K562 (cell line): ENCODE measurements at regions not wholly inside any gene's neighbourhood (a gene's known extent, or its start where the extent isn't known, plus 50 kb on each side); places are given as distances from the start of the nearest gene placed in this dataset.

Experiments used
- AFF4 ChIP-seq: sonication (generic); formaldehyde crosslinking; IDR thresholded peaks from 2 replicates; pipeline ENCODE4 v1.8.0; 2023; ENCODE audit warnings: mild to moderate bottlenecking, missing genetic modification reagents
- CEBPB ChIP-seq: fragments of 450-650 bp; IDR thresholded peaks from 2 replicates; pipeline ENCODE4 v1.6.1; 2016; ENCODE audit warnings: missing genetic modification characterization, missing compliant biosample characterization
- CEBPG ChIP-seq, 3 experiments: fragments of 200-800 bp in 1 of 3; sonication (Bioruptor generic) in 1 of 3; sonication (generic) in 1 of 3; formaldehyde crosslinking in 1 of 3; IDR thresholded peaks in 2 of 3; conservative IDR thresholded peaks in 1 of 3; 2 replicates each; pipeline versions ENCODE4 v1.6.1 to v1.8.0; 2016 to 2022; ENCODE audit warnings: missing compliant biosample characterization in 2 of 3, missing genetic modification characterization in 2 of 3, mild to moderate bottlenecking in 1 of 3, missing genetic modification reagents in 1 of 3
- FOS ChIP-seq: IDR thresholded peaks from 3 replicates; pipeline ENCODE4 v1.6.1; 2011; ENCODE audit not compliant: insufficient read length; ENCODE audit errors: extremely low read depth
- HSF4 ChIP-seq: fragments of 250-450 bp; sonication (Bioruptor Pico); IDR thresholded peaks from 2 replicates; pipeline ENCODE4 v2.1.2; 2022; ENCODE audit warnings: mild to moderate bottlenecking, moderate library complexity, borderline replicate concordance
- MGA ChIP-seq: fragments of 450-650 bp; IDR thresholded peaks from 2 replicates; pipeline ENCODE4 v1.6.1; 2016; ENCODE audit warnings: mild to moderate bottlenecking, moderate library complexity
- NCOA1 ChIP-seq: fragments of 450-650 bp; IDR thresholded peaks from 2 replicates; pipeline ENCODE4 v1.6.1; 2016; ENCODE audit warnings: low read depth
- SREBF2 ChIP-seq: sonication (generic); formaldehyde crosslinking; IDR thresholded peaks from 2 replicates; pipeline ENCODE4 v1.4.0; 2020; ENCODE audit warnings: mild to moderate bottlenecking, missing genetic modification reagents
- ZKSCAN8 ChIP-seq: fragments of 200-800 bp; sonication (Bioruptor generic); IDR thresholded peaks from 2 replicates; pipeline ENCODE4 v1.6.1; 2016; ENCODE audit warnings: missing genetic modification characterization, missing compliant biosample characterization
- ZNF184 ChIP-seq: sonication (generic); formaldehyde crosslinking; IDR thresholded peaks from 2 replicates; pipeline ENCODE4 v1.5.0; 2020; ENCODE audit warnings: missing genetic modification reagents

- no peak for TF ChIP-seq MGA
- no peak for TF ChIP-seq SREBF2 (CRISPR knock-in tag)
- TF ChIP-seq HSF4 = no peak
- TF ChIP-seq CEBPB (tag) = peak; percentile 45
- no peak for TF ChIP-seq CEBPG (CRISPR knock-in tag; IDR thresholded peaks at IDR 0.05)
- TF ChIP-seq CEBPG (tag; conservative IDR thresholded peaks at IDR 0.05 in 1 of 2, IDR thresholded peaks at IDR 0.05 in 1 of 2) = 0 out of 4 replicates have a peak, but pooled peaks of 1 of the 2 experiments have one; percentile 34
- TF ChIP-seq ZNF184 = no peak
- no peak for TF ChIP-seq NCOA1
- TF ChIP-seq AFF4 (CRISPR knock-in tag) = no peak
- no peak for TF ChIP-seq FOS
- no peak for TF ChIP-seq ZKSCAN8 (CRISPR knock-in tag)
These were observed 1264.7 kb downstream of the PCDH7 start (continued) for GRCh38 chr4:31984872-31985271.
